Vagina (tissue), 2 donors: ENCODE measurements at regions not wholly inside any gene's neighbourhood (a gene's known extent, or its start where the extent isn't known, plus 50 kb on each side); places are given as distances from the start of the nearest gene placed in this dataset.

Experiments used
- DNase-seq, 2 donors: peaks; one replicate each; pipeline ENCODE4 v3.0.0-alpha.2; 2017; ENCODE audit errors: extremely low spot score in 2 of 2
- H3K27ac ChIP-seq: fragments of 200-600 bp; sonication (generic); one replicate; pipeline ENCODE4 v1.5.1; 2019
- H3K27me3 ChIP-seq: fragments of 200-600 bp; sonication (generic); one replicate; pipeline ENCODE4 v1.5.1; 2019
- H3K36me3 ChIP-seq, 2 donors: fragments of 200-600 bp; sonication (generic); one replicate each; pipeline ENCODE4 v1.5.1; 2017 to 2019
- H3K4me1 ChIP-seq: fragments of 200-600 bp; sonication (generic); one replicate; pipeline ENCODE4 v1.5.1; 2019
- H3K4me3 ChIP-seq, 2 donors: fragments of 200-600 bp; sonication (generic); 1 replicate in 1 of 2; 2 replicates in 1 of 2; pipeline ENCODE4 v1.5.1; 2016 to 2019
- H3K9me3 ChIP-seq: fragments of 200-600 bp; sonication (generic); one replicate; pipeline ENCODE4 v1.5.1; 2019
- POLR2A ChIP-seq, 2 donors: fragments of 450-650 bp; IDR thresholded peaks; one replicate each; pipeline ENCODE4 v1.6.1; 2017; ENCODE audit warnings: antibody characterized with exemption in 2 of 2, mild to moderate bottlenecking in 2 of 2, moderate library complexity in 2 of 2
- POLR2AphosphoS5 ChIP-seq, 2 donors: sonication (generic); formaldehyde crosslinking; IDR thresholded peaks; one replicate each; pipeline ENCODE4 v1.9.0; 2017; ENCODE audit warnings: antibody characterized with exemption in 2 of 2, mild to moderate bottlenecking in 2 of 2, low read depth in 1 of 2; ENCODE audit not compliant: insufficient read depth in 1 of 2
- intact Hi-C: fragments of 100-400 bp; cut with DNase I; formaldehyde crosslinking; loops from one replicate; pipeline ENCODE4 v1.15.1; 2023
- TF ChIP-seq, protein P1 (sequence below), 3 experiments: fragments of 450-650 bp in 2 of 3; fragments of 200-600 bp in 1 of 3; sonication (generic) in 1 of 3; IDR thresholded peaks; one replicate each; pipeline ENCODE4 v1.5.1; 2017 to 2019; ENCODE audit warnings: antibody characterized with exemption in 3 of 3, mild to moderate bottlenecking in 2 of 3, moderate library complexity in 2 of 3

DNA sequence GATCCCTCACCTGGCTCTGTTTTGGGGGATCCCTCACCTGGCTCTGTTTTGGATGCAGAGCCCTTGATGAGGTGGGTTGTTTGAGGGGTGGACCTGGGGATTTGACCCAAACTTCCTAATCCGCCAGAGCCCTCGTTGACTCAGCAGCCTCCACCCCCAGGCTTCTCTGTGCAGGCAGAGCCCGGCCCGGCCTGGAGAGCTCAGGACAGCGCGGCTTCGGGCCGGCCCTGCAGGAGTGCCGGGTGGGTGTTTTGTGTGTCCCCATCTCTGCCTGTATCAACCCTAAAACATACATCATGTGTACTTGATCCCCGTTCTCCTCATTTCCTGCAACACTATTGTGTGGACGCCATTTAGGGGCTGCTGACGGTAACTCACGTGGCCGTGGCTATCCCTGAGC, 124.2 kb downstream of the SIK1 start:
- Histone ChIP-seq H3K4me3 (no peak overlapping the region), H3K36me3 (no peaks in the 10 kb centered on the region), H3K27me3 (no peaks in the 10 kb centered on the region), H3K4me1 (peaks cover 12% of the 10 kb centered on the region), H3K9me3 (no peaks in the 10 kb centered on the region), H3K27ac (no peak overlapping the region)
- intact Hi-C loops = no loop called here
- TF ChIP-seq POLR2AphosphoS5 (IDR thresholded peaks at IDR 0.05; ENCODE audit: insufficient read depth in 1 of 2, low read depth in 1 of 2) (no peak), POLR2A (IDR thresholded peaks at IDR 0.05) (no peak)
- TF ChIP-seq, protein P1, sequence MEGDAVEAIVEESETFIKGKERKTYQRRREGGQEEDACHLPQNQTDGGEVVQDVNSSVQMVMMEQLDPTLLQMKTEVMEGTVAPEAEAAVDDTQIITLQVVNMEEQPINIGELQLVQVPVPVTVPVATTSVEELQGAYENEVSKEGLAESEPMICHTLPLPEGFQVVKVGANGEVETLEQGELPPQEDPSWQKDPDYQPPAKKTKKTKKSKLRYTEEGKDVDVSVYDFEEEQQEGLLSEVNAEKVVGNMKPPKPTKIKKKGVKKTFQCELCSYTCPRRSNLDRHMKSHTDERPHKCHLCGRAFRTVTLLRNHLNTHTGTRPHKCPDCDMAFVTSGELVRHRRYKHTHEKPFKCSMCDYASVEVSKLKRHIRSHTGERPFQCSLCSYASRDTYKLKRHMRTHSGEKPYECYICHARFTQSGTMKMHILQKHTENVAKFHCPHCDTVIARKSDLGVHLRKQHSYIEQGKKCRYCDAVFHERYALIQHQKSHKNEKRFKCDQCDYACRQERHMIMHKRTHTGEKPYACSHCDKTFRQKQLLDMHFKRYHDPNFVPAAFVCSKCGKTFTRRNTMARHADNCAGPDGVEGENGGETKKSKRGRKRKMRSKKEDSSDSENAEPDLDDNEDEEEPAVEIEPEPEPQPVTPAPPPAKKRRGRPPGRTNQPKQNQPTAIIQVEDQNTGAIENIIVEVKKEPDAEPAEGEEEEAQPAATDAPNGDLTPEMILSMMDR (IDR thresholded peaks at IDR 0.05) = no peak
- no peak for DNase-seq

DNA sequence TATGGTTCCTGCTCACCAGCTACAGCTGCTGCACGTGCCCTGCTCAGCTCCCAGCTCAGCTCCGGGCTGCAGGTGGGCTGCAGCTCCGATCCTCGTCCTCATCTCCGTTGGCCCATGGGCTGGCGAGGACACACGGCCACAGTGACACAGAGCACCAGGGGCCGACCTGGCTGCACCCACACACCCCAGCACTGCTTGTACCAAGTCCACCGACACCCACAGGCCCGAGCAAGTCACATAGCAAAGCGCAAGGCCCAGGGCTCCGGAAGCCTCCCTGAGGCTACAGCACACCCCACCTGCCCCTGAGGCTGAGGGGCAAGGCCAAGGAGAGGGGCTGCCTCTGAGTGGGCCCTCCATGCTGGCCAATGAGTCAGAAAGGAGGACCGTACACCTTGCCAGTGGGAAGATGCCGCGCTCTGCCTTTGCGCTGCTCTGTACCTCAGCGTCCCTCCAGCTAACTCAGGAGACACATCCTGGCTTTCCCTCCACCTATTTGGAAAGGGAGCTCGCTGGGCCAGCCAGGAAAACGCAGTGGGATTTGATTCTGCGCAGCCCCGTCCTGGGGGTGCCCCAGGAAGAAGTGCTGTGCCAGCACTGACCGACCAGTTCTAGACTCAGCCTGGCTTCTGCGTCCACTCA, 124.8 kb downstream of the SIK1 start:
- H3K36me3 ChIP-seq = no peaks in the 10 kb centered on the region
- DNase-seq = no peak

DNA sequence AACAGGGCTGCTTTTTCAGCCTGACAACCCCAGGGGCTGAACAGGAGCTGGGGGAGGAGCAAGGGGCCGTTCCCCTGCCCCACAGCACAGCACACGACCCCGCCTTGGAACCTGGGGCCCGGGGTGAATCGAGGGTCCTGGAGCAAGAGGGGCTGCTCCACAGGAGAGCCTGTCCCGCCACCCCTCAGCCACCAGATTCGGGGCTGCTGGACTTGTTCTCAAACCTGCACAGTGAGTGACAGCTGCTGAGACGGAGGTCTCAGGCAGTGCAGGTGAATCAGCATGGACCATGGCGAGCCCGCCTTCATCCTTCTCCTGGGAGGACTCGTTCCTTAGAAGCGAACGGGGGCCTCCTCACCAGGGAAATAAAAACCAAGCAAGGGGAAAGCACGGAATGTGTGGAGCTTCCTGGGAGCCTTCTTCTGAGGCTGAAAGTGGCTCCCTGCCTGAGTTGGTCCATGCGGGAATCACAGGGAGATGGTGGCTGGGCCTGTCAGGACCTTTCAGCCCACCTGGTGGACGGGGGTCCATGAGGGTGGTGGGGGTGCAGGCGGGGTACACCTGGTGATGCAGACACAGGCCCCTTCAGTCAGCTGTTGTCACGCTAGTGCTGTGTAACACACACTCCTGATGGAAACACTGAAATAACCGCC, 125.4 kb downstream of the SIK1 start:
- peak overlapping the region; percentile 48 for H3K27ac ChIP-seq
- no peaks in the 10 kb centered on the region for H3K9me3 ChIP-seq
- DNase-seq = no peak
- H3K27me3 ChIP-seq = no peaks in the 10 kb centered on the region
- no peaks in the 10 kb centered on the region for H3K36me3 ChIP-seq
- H3K4me3 ChIP-seq = no peak overlapping the region
- peaks cover 8% of the 10 kb centered on the region for H3K4me1 ChIP-seq
- intact Hi-C loops = no loop called here
- TF ChIP-seq, protein P1 (IDR thresholded peaks at IDR 0.05) = no peak
- peak in 1 of 2 donors; percentile 8 for TF ChIP-seq POLR2AphosphoS5 (IDR thresholded peaks at IDR 0.05; ENCODE audit: insufficient read depth in 1 of 2, low read depth in 1 of 2)

More for the DNA sequence above, 124.8 kb downstream of the SIK1 start:
- Histone ChIP-seq H3K27me3 (no peaks in the 10 kb centered on the region), H3K27ac (peak overlapping the region; percentile 48), H3K4me1 (peaks cover 8% of the 10 kb centered on the region), H3K4me3 (no peak overlapping the region), H3K9me3 (no peaks in the 10 kb centered on the region)
- intact Hi-C loops = no loop called here
- TF ChIP-seq, protein P1 (IDR thresholded peaks at IDR 0.05) = no peak
- no peak for TF ChIP-seq POLR2AphosphoS5 (IDR thresholded peaks at IDR 0.05; ENCODE audit: insufficient read depth in 1 of 2, low read depth in 1 of 2)
- no peak for TF ChIP-seq POLR2A (IDR thresholded peaks at IDR 0.05)

DNA sequence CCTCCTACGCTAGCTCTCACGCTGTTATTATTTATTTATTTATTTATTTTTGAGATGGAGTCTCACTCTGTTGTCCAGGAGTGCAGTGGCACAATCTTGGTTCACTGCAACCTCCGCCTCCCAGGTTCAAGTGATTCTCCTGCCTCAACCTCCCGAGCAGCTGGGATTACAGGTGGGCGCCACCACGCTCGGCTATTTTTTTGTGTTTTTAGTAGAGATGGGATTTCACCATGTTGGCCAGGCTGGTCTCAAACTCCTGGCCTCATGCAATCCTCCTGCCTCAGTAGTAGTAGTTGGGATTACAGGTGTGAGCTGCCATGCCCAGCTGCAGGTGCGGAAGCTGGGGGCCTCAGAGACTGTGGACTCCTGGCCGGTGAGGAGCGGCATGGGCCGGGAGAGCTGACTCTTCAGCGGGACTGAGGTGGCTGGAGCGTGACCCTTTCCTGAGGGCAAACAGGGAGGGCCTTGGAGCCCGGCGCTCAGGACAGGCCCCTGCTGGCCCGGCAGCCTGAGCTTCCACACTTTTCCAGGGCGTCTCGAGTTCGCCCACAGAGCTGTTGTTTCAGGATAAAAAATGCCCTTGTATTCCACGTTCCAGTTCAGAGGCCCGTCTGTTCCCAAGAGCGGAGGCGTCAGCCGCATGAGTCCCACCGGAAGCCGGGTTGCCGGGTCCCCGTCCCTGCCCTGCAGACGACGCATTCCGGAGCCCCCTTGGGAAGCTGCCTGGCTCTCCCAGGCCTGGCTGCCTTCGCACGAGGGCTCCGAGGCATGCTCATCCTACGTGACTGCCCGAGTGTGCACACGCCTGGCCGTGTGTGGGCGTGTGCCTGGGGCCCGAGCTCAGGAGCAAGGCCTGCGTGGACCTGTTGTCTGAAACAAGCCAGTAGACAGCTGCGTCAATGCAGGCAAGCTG, 126.2 kb downstream of the SIK1 start:
- TF ChIP-seq POLR2A (IDR thresholded peaks at IDR 0.05) = no peak
- TF ChIP-seq POLR2AphosphoS5 (IDR thresholded peaks at IDR 0.05; ENCODE audit: insufficient read depth in 1 of 2, low read depth in 1 of 2) = peak; percentile 43 to 59

DNA sequence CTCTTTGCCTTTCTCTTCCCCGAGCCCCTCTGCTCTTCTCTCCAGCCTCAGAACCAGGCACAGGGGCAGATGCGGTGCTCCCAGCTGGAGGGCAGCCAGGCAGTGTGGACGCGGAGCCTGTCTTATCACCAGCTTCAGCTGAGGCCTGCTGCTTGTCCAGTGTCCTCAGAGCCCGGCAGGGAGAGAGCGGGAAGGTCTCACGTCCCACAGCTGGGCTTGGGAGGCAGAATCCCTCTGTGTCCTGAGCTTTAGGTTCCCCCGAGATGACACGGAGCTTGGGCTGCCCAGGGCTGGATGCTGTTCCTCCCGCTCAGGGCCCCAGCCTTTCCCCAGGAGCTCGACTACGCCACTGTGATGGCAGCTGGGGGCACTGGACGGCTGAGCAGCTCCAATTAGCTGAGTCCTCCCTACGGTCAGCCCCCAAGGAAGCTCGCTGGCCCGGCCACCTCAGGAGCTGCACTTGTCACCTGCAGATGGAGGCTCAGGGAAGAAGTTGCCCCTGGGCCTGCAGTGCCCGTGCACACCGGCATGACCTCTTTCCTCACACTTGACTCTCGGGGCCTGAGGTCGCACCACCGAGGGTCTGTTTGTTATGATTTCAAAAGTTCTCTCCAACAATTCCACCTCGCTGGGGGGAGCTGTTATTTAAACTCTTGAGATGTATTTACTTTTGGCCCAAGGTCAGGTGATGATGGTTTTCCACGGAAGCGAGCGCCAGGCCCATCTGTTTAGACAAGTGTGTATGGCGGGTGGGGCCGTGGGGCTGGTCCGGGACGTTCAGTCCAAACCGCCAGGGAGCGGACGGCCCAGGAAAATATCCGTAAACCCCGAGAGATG, 127.3 kb downstream of the SIK1 start:
- Histone ChIP-seq H3K27ac (no peak overlapping the region), H3K4me1 (peaks cover 8% of the 10 kb centered on the region), H3K9me3 (no peaks in the 10 kb centered on the region), H3K27me3 (no peaks in the 10 kb centered on the region), H3K4me3 (no peak overlapping the region), H3K36me3 (no peaks in the 10 kb centered on the region)
- intact Hi-C loops = no loop called here
- no peak for DNase-seq
- TF ChIP-seq, protein P1 (IDR thresholded peaks at IDR 0.05) = no peak
- peak in 1 of 2 donors; percentile 48 for TF ChIP-seq POLR2AphosphoS5 (IDR thresholded peaks at IDR 0.05; ENCODE audit: insufficient read depth in 1 of 2, low read depth in 1 of 2)
- TF ChIP-seq POLR2A (IDR thresholded peaks at IDR 0.05) = no peak

More for the DNA sequence above, 126.2 kb downstream of the SIK1 start:
- peak overlapping the region; percentile 48 for H3K27ac ChIP-seq
- no peaks in the 10 kb centered on the region for H3K27me3 ChIP-seq
- peaks cover 8% of the 10 kb centered on the region for H3K4me1 ChIP-seq
- intact Hi-C loops = no loop called here
- no peaks in the 10 kb centered on the region for H3K9me3 ChIP-seq
- DNase-seq = no peak
- H3K4me3 ChIP-seq = no peak overlapping the region
- no peaks in the 10 kb centered on the region for H3K36me3 ChIP-seq
